Breast epithelium (tissue), 4 donors: ENCODE measurements at regions not wholly inside any gene's neighbourhood (a gene's known extent, or its start where the extent isn't known, plus 50 kb on each side); places are given as distances from the start of the nearest gene placed in this dataset.

ENCODE experiments used
- DNase-seq, 2 donors: peaks; one replicate each; pipeline ENCODE4 v3.0.0-alpha.2; 2019; ENCODE audit warnings: low spot score in 2 of 2
- H3K27ac ChIP-seq, 2 donors: fragments of 200-600 bp; sonication (generic) in 1 of 2; one replicate each; pipeline ENCODE4 v1.5.1; 2016 to 2019; ENCODE audit warnings: mild to moderate bottlenecking in 1 of 2
- H3K27me3 ChIP-seq, 2 donors: fragments of 200-600 bp; sonication (generic) in 1 of 2; one replicate each; pipeline versions ENCODE4 v1.5.1 to v1.6.0; 2017 to 2019; ENCODE audit warnings: control low read depth in 1 of 2, mild to moderate bottlenecking in 1 of 2
- H3K36me3 ChIP-seq: fragments of 200-600 bp; one replicate; pipeline ENCODE4 v1.5.1; 2019
- H3K4me1 ChIP-seq, 2 donors: fragments of 200-600 bp; sonication (generic); one replicate each; pipeline ENCODE4 v1.5.1; 2016 to 2019; ENCODE audit warnings: control low read depth in 1 of 2
- H3K4me3 ChIP-seq, 3 donors: fragments of 200-600 bp; sonication (generic); 1 replicate in 2 of 3; 2 replicates in 1 of 3; pipeline ENCODE4 v1.5.1; 2016 to 2019; ENCODE audit warnings: mild to moderate bottlenecking in 3 of 3, moderate library complexity in 2 of 3
- H3K9me3 ChIP-seq, 2 donors: fragments of 200-600 bp; sonication (generic) in 1 of 2; one replicate each; pipeline ENCODE4 v1.5.1; 2016 to 2019; ENCODE audit warnings: control low read depth in 1 of 2
- CTCF ChIP-seq, 3 donors: fragments of 450-650 bp; IDR thresholded peaks; one replicate each; pipeline ENCODE4 v1.5.1; 2016 to 2017; ENCODE audit warnings: antibody characterized with exemption in 3 of 3, mild to moderate bottlenecking in 3 of 3, moderate library complexity in 3 of 3
- POLR2A ChIP-seq: fragments of 450-650 bp; IDR thresholded peaks from one replicate; pipeline ENCODE4 v1.6.1; 2016; ENCODE audit warnings: antibody characterized with exemption, mild to moderate bottlenecking, moderate library complexity
- POLR2AphosphoS5 ChIP-seq, 3 donors: sonication (generic); formaldehyde crosslinking; IDR thresholded peaks; one replicate each; pipeline ENCODE4 v1.6.1; 2017; ENCODE audit warnings: antibody characterized with exemption in 3 of 3
- intact Hi-C: fragments of 100-400 bp; cut with DNase I; formaldehyde crosslinking; loops from one replicate; pipeline ENCODE4 v1.15.1; 2023; ENCODE audit warnings: low total_unique reads

- Histone ChIP-seq H3K27ac (no peak overlapping the region), H3K4me1 (no peaks in the 10 kb centered on the region), H3K9me3 (peaks cover 0 to 3% of the 10 kb centered on the region in 2 donors), H3K27me3 (no peaks in the 10 kb centered on the region), H3K4me3 (no peak overlapping the region), H3K36me3 (no peaks in the 10 kb centered on the region)
- TF ChIP-seq CTCF (IDR thresholded peaks at IDR 0.05) (no peak), POLR2A (no peak), POLR2AphosphoS5 (IDR thresholded peaks at IDR 0.05) (no peak)
- DNase-seq = no peak
- intact Hi-C loops = no loop called here
These were observed 55.2 kb upstream of the KCNH8 start for GRCh38 chr3:19093084-19093483.

GRCh38 chr3:19077388-19077787 lies 70.9 kb upstream of the KCNH8 start:
- Histone ChIP-seq H3K4me3 (no peak overlapping the region), H3K9me3 (no peaks in the 10 kb centered on the region), H3K27ac (no peak overlapping the region), H3K27me3 (no peaks in the 10 kb centered on the region), H3K4me1 (no peaks in the 10 kb centered on the region), H3K36me3 (no peaks in the 10 kb centered on the region)
- TF ChIP-seq CTCF (IDR thresholded peaks at IDR 0.05) = no peak
- no peak for TF ChIP-seq POLR2AphosphoS5 (IDR thresholded peaks at IDR 0.05)
- TF ChIP-seq POLR2A = no peak
- no peak for DNase-seq
- intact Hi-C loops = no loop called here

- Histone ChIP-seq H3K27ac (no peak overlapping the region), H3K9me3 (no peaks in the 10 kb centered on the region), H3K27me3 (no peaks in the 10 kb centered on the region), H3K4me3 (no peak overlapping the region), H3K4me1 (no peaks in the 10 kb centered on the region), H3K36me3 (no peaks in the 10 kb centered on the region)
- DNase-seq = no peak
- intact Hi-C loops = no loop called here
- TF ChIP-seq CTCF (IDR thresholded peaks at IDR 0.05) (no peak), POLR2A (no peak), POLR2AphosphoS5 (IDR thresholded peaks at IDR 0.05) (no peak)
These were observed 73.3 kb upstream of the KCNH8 start for GRCh38 chr3:19075037-19075436.

GRCh38 chr3:19074257-19074900 lies 73.9 kb upstream of the KCNH8 start:
- DNase-seq = no peak
- no peak overlapping the region for H3K4me3 ChIP-seq
- H3K9me3 ChIP-seq = no peaks in the 10 kb centered on the region
- H3K4me1 ChIP-seq = no peaks in the 10 kb centered on the region
- H3K27me3 ChIP-seq = no peaks in the 10 kb centered on the region
- intact Hi-C loops = no loop called here
- no peaks in the 10 kb centered on the region for H3K36me3 ChIP-seq
- H3K27ac ChIP-seq = no peak overlapping the region
- TF ChIP-seq CTCF (IDR thresholded peaks at IDR 0.05) (no peak), POLR2A (no peak)

GRCh38 chr3:19073341-19074105 lies 74.8 kb upstream of the KCNH8 start:
- Histone ChIP-seq H3K4me3 (no peak overlapping the region), H3K27ac (no peak overlapping the region), H3K27me3 (no peaks in the 10 kb centered on the region), H3K9me3 (no peaks in the 10 kb centered on the region), H3K36me3 (no peaks in the 10 kb centered on the region), H3K4me1 (no peaks in the 10 kb centered on the region)
- DNase-seq = no peak
- intact Hi-C loops = no loop called here
- no peak for TF ChIP-seq POLR2A
